ENCODE measurements at regions not wholly inside any gene's neighbourhood (a gene's known extent, or its start where the extent isn't known, plus 50 kb on each side); places are given as distances from the start of the nearest gene placed in this dataset.

- no peaks in the 10 kb centered on the region for H3K9me1 ChIP-seq (ENCODE audit: control insufficient read depth, extremely low read depth, insufficient read depth, low read length)
- FAIRE-seq, result no peak
- DNase-seq (ENCODE audit: low read depth, low spot score), result no peak
- no peaks in the 10 kb centered on the region for H3K79me2 ChIP-seq (ENCODE audit: control insufficient read depth, insufficient read depth, low read length)
- no peak overlapping the region for H2AFZ ChIP-seq (ENCODE audit: control insufficient read depth, low read length)
- dilution Hi-C loops (cut with MboI; ENCODE audit: extremely low pct_ligation_motif_present, low sequenced_read_pairs), result no loop called here
- no peak overlapping the region for H3K27ac ChIP-seq (ENCODE audit: control insufficient read depth, insufficient read depth, low read length)
- TF ChIP-seq CTCF (optimal IDR thresholded peaks at IDR 0.05 in 1 of 3, IDR thresholded peaks at IDR 0.05 in 1 of 3, conservative IDR thresholded peaks at IDR 0.05 in 1 of 3; ENCODE audit: extremely low read depth in 1 of 3, insufficient read depth in 2 of 3, low read length in 3 of 3), result no peak
- TF ChIP-seq EZH2 (IDR thresholded peaks at IDR 0.05; ENCODE audit: low read length), result no peak
- no peaks in the 10 kb centered on the region for H3K36me3 ChIP-seq (ENCODE audit: control insufficient read depth in 2 of 2, extremely low read depth in 1 of 2, insufficient read depth in 2 of 2, low read length in 2 of 2)
- H3K4me3 ChIP-seq (ENCODE audit: control insufficient read depth in 2 of 3, extremely low read depth in 1 of 3, insufficient read depth in 2 of 3, low read depth in 1 of 3, low read length in 3 of 3), result no peak overlapping the region
- H3K27me3 ChIP-seq (ENCODE audit: control insufficient read depth, extremely low read depth, insufficient read depth, low read length), result no peaks in the 10 kb centered on the region
- H3K9ac ChIP-seq (ENCODE audit: control insufficient read depth, extremely low read depth, insufficient read depth, low read length), result no peak overlapping the region
- H3K4me2 ChIP-seq (ENCODE audit: control insufficient read depth, extremely low read depth, insufficient read depth, low read depth, low read length), result no peak overlapping the region
- no peaks in the 10 kb centered on the region for H4K20me1 ChIP-seq (ENCODE audit: control insufficient read depth, extremely low read depth, insufficient read depth, low read length)
- H3K9me3 ChIP-seq (ENCODE audit: control insufficient read depth, low read depth, low read length), result no peaks in the 10 kb centered on the region
- H3K4me1 ChIP-seq (ENCODE audit: control insufficient read depth, extremely low read depth, insufficient read depth, low read length), result no peaks in the 10 kb centered on the region
These were observed 247.6 kb downstream of the IPO8 start for GRCh38 chr12:30448038-30448437.

GRCh38 chr12:30447061-30447750 is 248.5 kb downstream of the IPO8 start:
- H3K79me2 ChIP-seq (ENCODE audit: control insufficient read depth, insufficient read depth, low read length), result no peaks in the 10 kb centered on the region
- no peak overlapping the region for H3K4me3 ChIP-seq (ENCODE audit: control insufficient read depth in 2 of 3, extremely low read depth in 1 of 3, insufficient read depth in 2 of 3, low read depth in 1 of 3, low read length in 3 of 3)
- dilution Hi-C loops (cut with MboI; ENCODE audit: extremely low pct_ligation_motif_present, low sequenced_read_pairs), result no loop called here
- no peak for TF ChIP-seq EZH2 (IDR thresholded peaks at IDR 0.05; ENCODE audit: low read length)
- no peak for TF ChIP-seq CTCF (optimal IDR thresholded peaks at IDR 0.05 in 1 of 3, IDR thresholded peaks at IDR 0.05 in 1 of 3, conservative IDR thresholded peaks at IDR 0.05 in 1 of 3; ENCODE audit: extremely low read depth in 1 of 3, insufficient read depth in 2 of 3, low read length in 3 of 3)
- H2AFZ ChIP-seq (ENCODE audit: control insufficient read depth, low read length), result no peak overlapping the region
- no peaks in the 10 kb centered on the region for H3K9me3 ChIP-seq (ENCODE audit: control insufficient read depth, low read depth, low read length)
- no peak overlapping the region for H3K9ac ChIP-seq (ENCODE audit: control insufficient read depth, extremely low read depth, insufficient read depth, low read length)
- no peak overlapping the region for H3K4me2 ChIP-seq (ENCODE audit: control insufficient read depth, extremely low read depth, insufficient read depth, low read depth, low read length)
- FAIRE-seq (no peak), DNase-seq (ENCODE audit: low read depth, low spot score) (no peak)
- H3K9me1 ChIP-seq (ENCODE audit: control insufficient read depth, extremely low read depth, insufficient read depth, low read length), result no peaks in the 10 kb centered on the region
- no peaks in the 10 kb centered on the region for H3K4me1 ChIP-seq (ENCODE audit: control insufficient read depth, extremely low read depth, insufficient read depth, low read length)
- H3K27me3 ChIP-seq (ENCODE audit: control insufficient read depth, extremely low read depth, insufficient read depth, low read length), result no peaks in the 10 kb centered on the region
- H4K20me1 ChIP-seq (ENCODE audit: control insufficient read depth, extremely low read depth, insufficient read depth, low read length), result no peaks in the 10 kb centered on the region
- H3K36me3 ChIP-seq (ENCODE audit: control insufficient read depth in 2 of 2, extremely low read depth in 1 of 2, insufficient read depth in 2 of 2, low read length in 2 of 2), result no peaks in the 10 kb centered on the region
- no peak overlapping the region for H3K27ac ChIP-seq (ENCODE audit: control insufficient read depth, insufficient read depth, low read length)

All from keratinocyte (primary cell).